B cell (primary cell): ENCODE measurements at regions not wholly inside any gene's neighbourhood (a gene's known extent, or its start where the extent isn't known, plus 50 kb on each side); places are given as distances from the start of the nearest gene placed in this dataset.

Experiments
- ATAC-seq: fragments of 200-7000 bp; cut with Tn5 transposase; one replicate; pipeline ENCODE4 v1.10.0; 2021; ENCODE audit warnings: low read depth, mild to moderate bottlenecking, moderate number of reproducible peaks, moderate library complexity
- CTCF ChIA-PET: fragments of 350-600 bp; sonication (Branson Sonifier 250); formaldehyde crosslinking; loops from one replicate; lab custom pipeline; 2021; ENCODE audit warnings: antibody characterized with exemption, inconsistent platforms; lab: Charles Lee
- POLR2A ChIA-PET: fragments of 350-600 bp; sonication (Branson Sonifier 250); formaldehyde crosslinking; loops from one replicate; lab custom pipeline; 2021; ENCODE audit warnings: antibody characterized with exemption; lab: Charles Lee
- DNase-seq: peaks from one replicate; pipeline ENCODE4 v3.0.0; 2013
- H2AFZ ChIP-seq: 2 replicates; pipeline ENCODE4 v1.6.1; 2012; ENCODE audit warnings: mild to moderate bottlenecking, low read depth, low read length; ENCODE audit not compliant: insufficient read depth, poor library complexity, severe bottlenecking
- H3K27ac ChIP-seq, 2 donors: 1 replicate in 1 of 2; 2 replicates in 1 of 2; pipeline ENCODE4 v1.5.1; 2012 to 2013; ENCODE audit warnings: low read length in 2 of 2, mild to moderate bottlenecking in 2 of 2, moderate library complexity in 1 of 2
- H3K27me3 ChIP-seq, 4 experiments: fragments of 200-600 bp in 1 of 4; sonication (generic) in 1 of 4; replicated peaks in 1 of 4; 1 replicate in 2 of 4; 2 replicates in 2 of 4; pipeline versions ENCODE4 v1.6.1 to v1.7.0; 2013 to 2016; ENCODE audit warnings: low read length in 3 of 4, mild to moderate bottlenecking in 2 of 4, mixed read lengths in 1 of 4, moderate library complexity in 1 of 4; ENCODE audit not compliant: insufficient read depth in 4 of 4, control insufficient read depth in 3 of 4; ENCODE audit errors: control extremely low read depth in 1 of 4
- H3K36me3 ChIP-seq, 2 experiments: replicated peaks in 1 of 2; 1 replicate in 1 of 2; 2 replicates in 1 of 2; pipeline versions ENCODE4 v1.6.1 to v1.7.1; 2013; ENCODE audit warnings: low read length in 1 of 2; ENCODE audit not compliant: insufficient read depth in 2 of 2, control insufficient read depth in 1 of 2; ENCODE audit errors: control extremely low read depth in 1 of 2, extremely low read depth in 1 of 2
- H3K4me1 ChIP-seq, 2 donors: fragments of 200-600 bp in 1 of 2; sonication (generic) in 1 of 2; 1 replicate in 1 of 2; 2 replicates in 1 of 2; pipeline versions ENCODE4 v1.5.1 to v1.6.1; 2013 to 2017; ENCODE audit warnings: low read length in 2 of 2; ENCODE audit not compliant: control insufficient read depth in 2 of 2, insufficient read depth in 2 of 2
- H3K4me2 ChIP-seq: replicated peaks from 2 replicates; pipeline ENCODE3; 2012; ENCODE audit warnings: mild to moderate bottlenecking, low read depth, low read length; ENCODE audit not compliant: poor library complexity, severe bottlenecking
- H3K4me3 ChIP-seq, 5 experiments: fragments of 200-600 bp in 1 of 5; sonication (generic) in 1 of 5; 1 replicate in 3 of 5; 2 replicates in 2 of 5; pipeline versions ENCODE4 v1.5.1 to v1.7.0; 2011 to 2016; ENCODE audit warnings: low read length in 4 of 5, mild to moderate bottlenecking in 4 of 5, low read depth in 2 of 5, control low read depth in 1 of 5, moderate library complexity in 1 of 5; ENCODE audit not compliant: insufficient read depth in 1 of 5; ENCODE audit errors: control extremely low read depth in 1 of 5, extremely low read depth in 1 of 5
- H3K79me2 ChIP-seq: fragments of 200-600 bp; sonication (generic); one replicate; pipeline ENCODE4 v1.6.0; 2016; ENCODE audit warnings: low read length; ENCODE audit not compliant: control insufficient read depth, insufficient read depth
- H3K9ac ChIP-seq: fragments of 200-600 bp; sonication (generic); 2 replicates; pipeline ENCODE4 v1.6.1; 2017; ENCODE audit warnings: mild to moderate bottlenecking, low read length, moderate library complexity
- H3K9me3 ChIP-seq, 3 donors: one replicate each; pipeline versions ENCODE4 v1.6.1 to v1.7.1; 2013; ENCODE audit warnings: low read length in 2 of 3; ENCODE audit not compliant: control insufficient read depth in 2 of 3, insufficient read depth in 1 of 3; ENCODE audit errors: control extremely low read depth in 1 of 3
- H4K20me1 ChIP-seq: 2 replicates; pipeline ENCODE4 v1.6.0; 2012; ENCODE audit warnings: mild to moderate bottlenecking, low read length; ENCODE audit not compliant: insufficient read depth, control insufficient read depth, poor library complexity, severe bottlenecking
- H3K27ac Mint-ChIP-seq: one replicate; pipeline ENCODE4 v1.8.0; 2021; ENCODE audit warnings: mixed read lengths
- H3K27me3 Mint-ChIP-seq: one replicate; pipeline ENCODE4 v1.8.0; 2021; ENCODE audit warnings: mixed read lengths
- H3K4me1 Mint-ChIP-seq: one replicate; pipeline ENCODE4 v1.8.0; 2021; ENCODE audit warnings: mixed read lengths
- H3K4me3 Mint-ChIP-seq: one replicate; pipeline ENCODE4 v1.8.0; 2021; ENCODE audit warnings: mixed read lengths
- H3K9me3 Mint-ChIP-seq: one replicate; pipeline ENCODE4 v1.8.0; 2022; ENCODE audit warnings: mixed read lengths; ENCODE audit not compliant: insufficient read depth
- CTCF ChIP-seq: fragments of 200-600 bp; IDR thresholded peaks from one replicate; pipeline ENCODE4 v1.8.0; 2022; ENCODE audit warnings: antibody characterized with exemption, mild to moderate bottlenecking
- EZH2 ChIP-seq: IDR thresholded peaks from 2 replicates; pipeline ENCODE4 v1.6.1; 2012; ENCODE audit warnings: borderline replicate concordance, low read depth, mild to moderate bottlenecking, moderate library complexity, low read length; ENCODE audit not compliant: insufficient read depth, poor library complexity, severe bottlenecking
- WGBS: methylation state at CpG from one replicate; pipeline ENCODE4 v1.1.5; 2013; ENCODE audit warnings: missing lambda C conversion rate; ENCODE audit not compliant: insufficient coverage; 5-methylcytosine and 5-hydroxymethylcytosine counted together
- intact Hi-C: fragments of 100-400 bp; cut with micrococcal nuclease; formaldehyde crosslinking; loops from one replicate; pipeline ENCODE4 v1.10.0; 2022

- Mint-ChIP-seq H3K27ac (no peak overlapping the region), H3K9me3 (no peaks in the 10 kb centered on the region), H3K4me1 (no peaks in the 10 kb centered on the region), H3K27me3 (no peaks in the 10 kb centered on the region), H3K4me3 (no peak overlapping the region)
- no peak overlapping the region for H3K4me2 ChIP-seq
- H3K4me1 ChIP-seq = no peaks in the 10 kb centered on the region
- no CpG with 5 or more reads among the region's 2 CpGs for WGBS
- no peak overlapping the region for H3K9ac ChIP-seq
- intact Hi-C loops = no loop called here
- no peak for ATAC-seq
- H3K27ac ChIP-seq = no peak overlapping the region
- H3K36me3 ChIP-seq = no peaks in the 10 kb centered on the region
- no peaks in the 10 kb centered on the region for H4K20me1 ChIP-seq
- H2AFZ ChIP-seq = no peak overlapping the region
- no peak overlapping the region for H3K4me3 ChIP-seq
- ChIA-PET POLR2A (no interaction called here), CTCF (no interaction called here)
- H3K9me3 ChIP-seq = no peaks in the 10 kb centered on the region
- DNase-seq = peak; percentile 1
- TF ChIP-seq EZH2 = no peak
- no peak for TF ChIP-seq CTCF
- no peaks in the 10 kb centered on the region for H3K79me2 ChIP-seq
- no peaks in the 10 kb centered on the region for H3K27me3 ChIP-seq
Observed at GRCh38 chrX:64097891-64098290, 107.6 kb downstream of the AMER1 start.

GRCh38 chrX:64093761-64094160 is 111.7 kb downstream of the AMER1 start:
- H4K20me1 ChIP-seq = no peaks in the 10 kb centered on the region
- H3K27ac ChIP-seq = no peak overlapping the region
- H3K4me3 ChIP-seq = no peak overlapping the region
- TF ChIP-seq CTCF (no peak), EZH2 (no peak)
- DNase-seq (peak; percentile 2), ATAC-seq (no peak)
- H3K36me3 ChIP-seq = no peaks in the 10 kb centered on the region
- H3K79me2 ChIP-seq = no peaks in the 10 kb centered on the region
- H3K4me1 Mint-ChIP-seq = no peaks in the 10 kb centered on the region
- H3K27me3 Mint-ChIP-seq = no peaks in the 10 kb centered on the region
- WGBS = no CpG with 5 or more reads among the region's 2 CpGs
- H3K4me3 Mint-ChIP-seq = no peak overlapping the region
- POLR2A ChIA-PET = no interaction called here
- no peak overlapping the region for H3K4me2 ChIP-seq
- CTCF ChIA-PET = interaction anchor here (0.7 to 2.2 kb wide), 3 partner anchors 104 to 1435 kb away, joined by 3 to 14 read pairs (median 9); no protein-coding TSS in a partner anchor
- no peaks in the 10 kb centered on the region for H3K9me3 ChIP-seq
- no peaks in the 10 kb centered on the region for H3K27me3 ChIP-seq
- H3K4me1 ChIP-seq = no peaks in the 10 kb centered on the region
- H3K9ac ChIP-seq = no peak overlapping the region
- peaks cover 2% of the 10 kb centered on the region for H3K9me3 Mint-ChIP-seq
- no peak overlapping the region for H3K27ac Mint-ChIP-seq
- H2AFZ ChIP-seq = no peak overlapping the region
- intact Hi-C loops = loop anchor here (5.0 kb wide), 1 partner anchor 1434 kb away; no protein-coding TSS in a partner anchor
